ENCODE measurements at regions not wholly inside any gene's neighbourhood (a gene's known extent, or its start where the extent isn't known, plus 50 kb on each side); places are given as distances from the start of the nearest gene placed in this dataset.

- no peak overlapping the region for H3K4me3 ChIP-seq (ENCODE audit: low read length)
- ATAC-seq (no peak), DNase-seq (no peak)
- no peak overlapping the region for H3K27ac Mint-ChIP-seq
- no peaks in the 10 kb centered on the region for H3K36me3 Mint-ChIP-seq
- intact Hi-C loops (cut with micrococcal nuclease): no loop called here
- 74% methylated on average over 6 of the region's 6 CpGs for WGBS (ENCODE audit: insufficient coverage)
- no peaks in the 10 kb centered on the region for H3K9me3 Mint-ChIP-seq
- H3K27me3 Mint-ChIP-seq (ENCODE audit: low read depth in 2 of 2): peaks cover 2 to 11% of the 10 kb centered on the region in 2 donors
- H3K27ac ChIP-seq (ENCODE audit: low read length): no peak overlapping the region
- H3K4me3 Mint-ChIP-seq: no peak overlapping the region
- no peaks in the 10 kb centered on the region for H3K4me1 Mint-ChIP-seq
- no peaks in the 10 kb centered on the region for H3K36me3 ChIP-seq (ENCODE audit: control insufficient read depth, insufficient read depth, low read length)
- H3K4me1 ChIP-seq (ENCODE audit: control insufficient read depth, insufficient read depth, low read length): no peaks in the 10 kb centered on the region
- TF ChIP-seq, protein P1, sequence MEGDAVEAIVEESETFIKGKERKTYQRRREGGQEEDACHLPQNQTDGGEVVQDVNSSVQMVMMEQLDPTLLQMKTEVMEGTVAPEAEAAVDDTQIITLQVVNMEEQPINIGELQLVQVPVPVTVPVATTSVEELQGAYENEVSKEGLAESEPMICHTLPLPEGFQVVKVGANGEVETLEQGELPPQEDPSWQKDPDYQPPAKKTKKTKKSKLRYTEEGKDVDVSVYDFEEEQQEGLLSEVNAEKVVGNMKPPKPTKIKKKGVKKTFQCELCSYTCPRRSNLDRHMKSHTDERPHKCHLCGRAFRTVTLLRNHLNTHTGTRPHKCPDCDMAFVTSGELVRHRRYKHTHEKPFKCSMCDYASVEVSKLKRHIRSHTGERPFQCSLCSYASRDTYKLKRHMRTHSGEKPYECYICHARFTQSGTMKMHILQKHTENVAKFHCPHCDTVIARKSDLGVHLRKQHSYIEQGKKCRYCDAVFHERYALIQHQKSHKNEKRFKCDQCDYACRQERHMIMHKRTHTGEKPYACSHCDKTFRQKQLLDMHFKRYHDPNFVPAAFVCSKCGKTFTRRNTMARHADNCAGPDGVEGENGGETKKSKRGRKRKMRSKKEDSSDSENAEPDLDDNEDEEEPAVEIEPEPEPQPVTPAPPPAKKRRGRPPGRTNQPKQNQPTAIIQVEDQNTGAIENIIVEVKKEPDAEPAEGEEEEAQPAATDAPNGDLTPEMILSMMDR (IDR thresholded peaks at IDR 0.05): no peak
- no peaks in the 10 kb centered on the region for H3K27me3 ChIP-seq (ENCODE audit: control insufficient read depth, insufficient read depth, low read length)
- no peaks in the 10 kb centered on the region for H3K9me3 ChIP-seq (ENCODE audit: control insufficient read depth, insufficient read depth, low read length)
Measured at GRCh38 chr2:234858790-234859329, 93.0 kb upstream of the SH3BP4 start.

- no peaks in the 10 kb centered on the region for H3K27me3 ChIP-seq (ENCODE audit: control insufficient read depth, insufficient read depth, low read length)
- H3K4me3 ChIP-seq (ENCODE audit: low read length): no peak overlapping the region
- Mint-ChIP-seq H3K4me1 (peaks cover 0 to under 1% of the 10 kb centered on the region in 2 donors), H3K27me3 (ENCODE audit: low read depth in 2 of 2) (peaks cover 5 to 11% of the 10 kb centered on the region in 2 donors), H3K4me3 (no peak overlapping the region), H3K9me3 (no peaks in the 10 kb centered on the region), H3K27ac (no peak overlapping the region), H3K36me3 (no peaks in the 10 kb centered on the region)
- intact Hi-C loops (cut with micrococcal nuclease): no loop called here
- no peaks in the 10 kb centered on the region for H3K9me3 ChIP-seq (ENCODE audit: control insufficient read depth, insufficient read depth, low read length)
- WGBS (ENCODE audit: insufficient coverage): 96% methylated on average over 6 of the region's 7 CpGs
- TF ChIP-seq, protein P1 (IDR thresholded peaks at IDR 0.05): no peak
- DNase-seq: no peak
- no peak overlapping the region for H3K27ac ChIP-seq (ENCODE audit: low read length)
- H3K36me3 ChIP-seq (ENCODE audit: control insufficient read depth, insufficient read depth, low read length): no peaks in the 10 kb centered on the region
- no peak for ATAC-seq
- H3K4me1 ChIP-seq (ENCODE audit: control insufficient read depth, insufficient read depth, low read length): no peaks in the 10 kb centered on the region
Measured at GRCh38 chr2:234858145-234858544, 93.7 kb upstream of the SH3BP4 start.

GRCh38 chr2:234853729-234854128 lies 98.1 kb upstream of the SH3BP4 start:
- Mint-ChIP-seq H3K4me1 (peaks cover 0 to 5% of the 10 kb centered on the region in 2 donors), H3K4me3 (no peak overlapping the region), H3K27ac (no peak overlapping the region), H3K36me3 (no peaks in the 10 kb centered on the region), H3K27me3 (ENCODE audit: low read depth in 2 of 2) (peaks cover 16 to 22% of the 10 kb centered on the region in 2 donors), H3K9me3 (no peaks in the 10 kb centered on the region)
- no peaks in the 10 kb centered on the region for H3K36me3 ChIP-seq (ENCODE audit: control insufficient read depth, insufficient read depth, low read length)
- H3K27me3 ChIP-seq (ENCODE audit: control insufficient read depth, insufficient read depth, low read length): no peaks in the 10 kb centered on the region
- no peak for ATAC-seq
- TF ChIP-seq, protein P1 (IDR thresholded peaks at IDR 0.05): no peak
- H3K4me3 ChIP-seq (ENCODE audit: low read length): no peak overlapping the region
- H3K27ac ChIP-seq (ENCODE audit: low read length): no peak overlapping the region
- H3K4me1 ChIP-seq (ENCODE audit: control insufficient read depth, insufficient read depth, low read length): no peaks in the 10 kb centered on the region
- intact Hi-C loops (cut with micrococcal nuclease): no loop called here
- WGBS (ENCODE audit: insufficient coverage): no CpG with 5 or more reads among the region's 2 CpGs
- no peak for DNase-seq
- no peaks in the 10 kb centered on the region for H3K9me3 ChIP-seq (ENCODE audit: control insufficient read depth, insufficient read depth, low read length)

- peaks cover 0 to 5% of the 10 kb centered on the region in 2 donors for H3K4me1 Mint-ChIP-seq
- Histone ChIP-seq H3K36me3 (ENCODE audit: control insufficient read depth, insufficient read depth, low read length) (no peaks in the 10 kb centered on the region), H3K4me3 (ENCODE audit: low read length) (no peak overlapping the region), H3K27me3 (ENCODE audit: control insufficient read depth, insufficient read depth, low read length) (no peaks in the 10 kb centered on the region), H3K4me1 (ENCODE audit: control insufficient read depth, insufficient read depth, low read length) (no peaks in the 10 kb centered on the region), H3K27ac (ENCODE audit: low read length) (no peak overlapping the region), H3K9me3 (ENCODE audit: control insufficient read depth, insufficient read depth, low read length) (no peaks in the 10 kb centered on the region)
- H3K27me3 Mint-ChIP-seq (ENCODE audit: low read depth in 2 of 2): peaks cover 18 to 24% of the 10 kb centered on the region in 2 donors
- 70% methylated on average over 5 of the region's 5 CpGs for WGBS (ENCODE audit: insufficient coverage)
- no peaks in the 10 kb centered on the region for H3K36me3 Mint-ChIP-seq
- DNase-seq (no peak), ATAC-seq (no peak)
- TF ChIP-seq, protein P1 (IDR thresholded peaks at IDR 0.05): no peak
- no peak overlapping the region for H3K27ac Mint-ChIP-seq
- no peak overlapping the region for H3K4me3 Mint-ChIP-seq
- no peaks in the 10 kb centered on the region for H3K9me3 Mint-ChIP-seq
- intact Hi-C loops (cut with micrococcal nuclease): no loop called here
Measured at GRCh38 chr2:234852941-234853340, 98.9 kb upstream of the SH3BP4 start.

Measured in natural killer cell (primary cell).